OCI-LY7 (cell line): ENCODE measurements at regions not wholly inside any gene's neighbourhood (a gene's known extent, or its start where the extent isn't known, plus 50 kb on each side); places are given as distances from the start of the nearest gene placed in this dataset.

ENCODE experiments used
- BruUV-seq: library from RNA; stranded (reverse); fragments of 400-500 nt; replicated peaks from 2 replicates; lab custom pipeline; 2021; lab: Mats Ljungman, UMichigan
- CTCF ChIA-PET: fragments of 300-600 bp; sonication (Branson Sonifier 250); formaldehyde crosslinking; loops from one replicate; lab custom pipeline; 2022; ENCODE audit warnings: antibody characterized with exemption; ENCODE audit not compliant: unreplicated experiment; lab: Charles Lee
- POLR2A ChIA-PET: fragments of 300-600 bp; sonication (Branson Sonifier 250); formaldehyde crosslinking; loops from one replicate; lab custom pipeline; 2022; ENCODE audit warnings: antibody characterized with exemption; lab: Charles Lee
- DNase-seq: peaks from one replicate; pipeline ENCODE4 v3.0.0-alpha.2; 2015; ENCODE audit warnings: low spot score
- H2AFZ ChIP-seq: fragments of 200-600 bp; sonication (generic), shearing (Covaris generic); 2 replicates; pipeline ENCODE4 v1.6.1; 2014; ENCODE audit warnings: mild to moderate bottlenecking, antibody characterized with exemption, low read length, moderate library complexity
- H3K27ac ChIP-seq: fragments of 200-600 bp; sonication (generic); 2 replicates; pipeline ENCODE4 v1.5.1; 2014; ENCODE audit warnings: mixed run types, low read depth, mild to moderate bottlenecking, moderate library complexity, low read length, inconsistent platforms; ENCODE audit not compliant: poor library complexity, severe bottlenecking
- H3K36me3 ChIP-seq: fragments of 200-600 bp; sonication (generic); 2 replicates; pipeline ENCODE4 v1.6.1; 2014; ENCODE audit warnings: mild to moderate bottlenecking, antibody characterized with exemption, low read length, moderate library complexity, mixed read lengths; ENCODE audit not compliant: insufficient read depth
- H3K4me1 ChIP-seq: fragments of 200-600 bp; sonication (generic); 2 replicates; pipeline ENCODE4 v1.5.1; 2014; ENCODE audit warnings: mild to moderate bottlenecking, low read length; ENCODE audit not compliant: insufficient read depth, poor library complexity, severe bottlenecking
- H3K4me2 ChIP-seq: fragments of 200-600 bp; sonication (generic); 2 replicates; pipeline ENCODE4 v1.6.1; 2014; ENCODE audit warnings: mild to moderate bottlenecking, low read length
- H3K4me3 ChIP-seq: fragments of 200-600 bp; sonication (generic); 2 replicates; pipeline ENCODE4 v1.5.1; 2014; ENCODE audit warnings: mild to moderate bottlenecking, low read depth, low read length; ENCODE audit not compliant: poor library complexity, severe bottlenecking
- H3K79me2 ChIP-seq: fragments of 200-600 bp; sonication (generic); 2 replicates; pipeline ENCODE4 v1.6.1; 2016; ENCODE audit warnings: low read depth, mild to moderate bottlenecking, low read length, moderate library complexity, mixed read lengths; ENCODE audit not compliant: insufficient read depth
- H3K9me2 ChIP-seq: fragments of 200-600 bp; sonication (generic); 2 replicates; pipeline ENCODE4 v1.6.1; 2016; ENCODE audit warnings: mild to moderate bottlenecking, low read length, mixed read lengths; ENCODE audit not compliant: insufficient read depth
- H3K9me3 ChIP-seq: fragments of 200-600 bp; sonication (generic); 2 replicates; pipeline ENCODE4 v1.6.1; 2014; ENCODE audit warnings: mild to moderate bottlenecking, mixed run types, low read length, mixed read lengths
- H4K20me1 ChIP-seq: fragments of 200-600 bp; sonication (generic); 2 replicates; pipeline ENCODE4 v1.6.1; 2014; ENCODE audit warnings: mild to moderate bottlenecking, antibody characterized with exemption, low read length, moderate library complexity, mixed read lengths; ENCODE audit not compliant: insufficient read depth
- CTCF ChIP-seq: fragments of 200-600 bp; sonication (generic); conservative IDR thresholded peaks from 2 replicates; pipeline ENCODE4 v1.5.1; 2014; ENCODE audit warnings: mild to moderate bottlenecking, antibody characterized with exemption, low read length, moderate library complexity, mixed read lengths
- EZH2phosphoT487 ChIP-seq: fragments of 200-600 bp; sonication (generic); IDR thresholded peaks from 2 replicates; pipeline ENCODE4 v1.6.1; 2018; ENCODE audit warnings: low read depth, borderline replicate concordance, mild to moderate bottlenecking, mixed run types, antibody characterized with exemption, low read length, moderate library complexity, mixed read lengths
- intact Hi-C: fragments of 100-400 bp; cut with micrococcal nuclease; formaldehyde crosslinking; loops from one replicate; pipeline ENCODE4 v1.10.0; 2022; ENCODE audit not compliant: unreplicated experiment

DNA sequence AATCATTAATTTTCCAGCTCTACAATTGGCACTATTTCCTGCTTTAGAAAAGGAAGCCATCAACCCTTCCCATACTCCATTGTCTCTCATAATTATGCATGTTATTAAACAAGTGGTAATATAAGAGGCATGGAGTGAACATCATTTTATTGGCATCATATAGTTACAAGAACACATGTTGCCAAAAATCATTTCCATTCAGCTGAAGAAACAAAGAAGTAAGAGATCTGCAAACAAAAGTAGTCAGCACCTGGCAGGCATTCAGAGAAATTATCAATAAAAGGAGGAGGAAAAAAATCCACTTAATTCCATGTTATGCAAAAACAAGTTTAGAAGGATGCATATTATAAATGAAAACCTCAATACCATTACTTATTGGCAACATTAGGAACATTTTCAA, 1208.2 kb upstream of the C9orf72 start:
- Histone ChIP-seq H3K27ac (no peak overlapping the region), H4K20me1 (no peaks in the 10 kb centered on the region), H3K79me2 (no peaks in the 10 kb centered on the region), H3K4me3 (no peak overlapping the region), H3K4me1 (no peaks in the 10 kb centered on the region), H3K9me3 (no peaks in the 10 kb centered on the region), H3K36me3 (no peaks in the 10 kb centered on the region), H3K9me2 (no peaks in the 10 kb centered on the region), H3K4me2 (no peak overlapping the region), H2AFZ (no peak overlapping the region)
- TF ChIP-seq EZH2phosphoT487, result no peak
- TF ChIP-seq CTCF, result no peak
- ChIA-PET CTCF (no interaction called here), POLR2A (interaction anchor here (0.6 kb wide), 1 partner anchor 862 kb away, joined by 3 read pairs; no protein-coding TSS in a partner anchor)
- intact Hi-C loops, result no loop called here
- no TSS peak for BruUV-seq
- no peak for DNase-seq

DNA sequence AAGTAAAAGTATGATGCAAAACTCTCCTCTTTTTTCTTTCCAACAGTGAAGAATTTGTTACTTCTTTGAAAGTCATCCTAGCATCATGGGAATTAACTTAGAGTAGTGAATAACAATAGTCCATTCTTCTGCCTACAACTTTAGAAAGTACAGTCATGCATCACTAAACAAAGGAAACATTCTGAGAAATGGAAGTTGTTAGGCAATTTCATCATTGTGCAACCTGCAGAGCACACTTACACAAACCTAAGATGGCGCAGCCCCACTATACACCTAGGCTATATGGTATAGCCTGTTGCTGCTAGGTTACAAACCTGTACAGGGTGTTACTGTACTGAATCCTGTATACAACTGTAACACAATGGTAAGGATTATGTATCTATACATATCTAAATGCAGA, 1209.3 kb upstream of the C9orf72 start:
- Histone ChIP-seq H3K9me3 (no peaks in the 10 kb centered on the region), H3K4me2 (no peak overlapping the region), H3K9me2 (no peaks in the 10 kb centered on the region), H2AFZ (no peak overlapping the region), H3K27ac (no peak overlapping the region), H3K36me3 (no peaks in the 10 kb centered on the region), H3K4me1 (no peaks in the 10 kb centered on the region), H3K79me2 (no peaks in the 10 kb centered on the region), H3K4me3 (no peak overlapping the region), H4K20me1 (no peaks in the 10 kb centered on the region)
- intact Hi-C loops, result no loop called here
- no peak for DNase-seq
- BruUV-seq, result no TSS peak
- POLR2A ChIA-PET, result no interaction called here
- TF ChIP-seq EZH2phosphoT487, result no peak
- TF ChIP-seq CTCF, result no peak
- CTCF ChIA-PET, result no interaction called here

DNA sequence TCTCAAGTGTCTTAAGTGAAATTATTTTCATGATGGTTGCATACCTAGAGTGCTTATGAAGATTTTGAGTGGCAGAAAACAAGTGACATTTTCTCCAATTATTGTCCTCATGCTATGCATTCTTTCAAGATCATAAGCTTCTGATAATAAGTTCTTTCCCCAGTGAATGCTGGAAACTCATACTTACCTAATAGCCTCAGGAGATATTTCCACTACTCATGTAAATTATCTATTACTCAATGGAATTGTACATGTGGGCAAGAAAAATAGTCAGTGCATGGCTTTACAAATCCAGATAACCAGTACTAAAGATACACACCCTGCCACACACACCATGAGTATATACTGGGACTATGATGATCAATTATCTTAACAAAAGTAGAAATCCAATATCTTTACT, 1219.4 kb upstream of the C9orf72 start:
- no peaks in the 10 kb centered on the region for H3K9me2 ChIP-seq
- H4K20me1 ChIP-seq, result no peaks in the 10 kb centered on the region
- no peak for TF ChIP-seq EZH2phosphoT487
- no peak for TF ChIP-seq CTCF
- CTCF ChIA-PET, result no interaction called here
- intact Hi-C loops, result no loop called here
- no peak overlapping the region for H2AFZ ChIP-seq
- no peaks in the 10 kb centered on the region for H3K79me2 ChIP-seq
- no peak overlapping the region for H3K4me2 ChIP-seq
- H3K27ac ChIP-seq, result no peak overlapping the region
- no TSS peak for BruUV-seq
- H3K4me1 ChIP-seq, result no peaks in the 10 kb centered on the region
- POLR2A ChIA-PET, result no interaction called here
- no peaks in the 10 kb centered on the region for H3K36me3 ChIP-seq
- no peak for DNase-seq
- H3K4me3 ChIP-seq, result no peak overlapping the region
- H3K9me3 ChIP-seq, result no peaks in the 10 kb centered on the region
